Muscle layer of duodenum (tissue), 2 donors: ENCODE measurements at regions not wholly inside any gene's neighbourhood (a gene's known extent, or its start where the extent isn't known, plus 50 kb on each side); places are given as distances from the start of the nearest gene placed in this dataset.
"Not testable (repeated sequence)": the region's sequence is repeated elsewhere in the genome, so short reads cannot be mapped to it uniquely, and the experiment has no call there.

Experiments used
- H3K27ac ChIP-seq: one replicate; pipeline ENCODE4 v1.7.0; 2013; ENCODE audit warnings: mild to moderate bottlenecking, low read length
- H3K27me3 ChIP-seq: one replicate; pipeline ENCODE4 v1.7.0; 2013; ENCODE audit warnings: low read depth, mild to moderate bottlenecking, control low read depth, low read length
- H3K36me3 ChIP-seq, 2 donors: one replicate each; pipeline ENCODE4 v1.7.0; 2013; ENCODE audit warnings: low read length in 2 of 2, control low read depth in 1 of 2, mild to moderate bottlenecking in 1 of 2; ENCODE audit not compliant: insufficient read depth in 2 of 2, control insufficient read depth in 1 of 2
- H3K4me1 ChIP-seq, 2 donors: one replicate each; pipeline ENCODE4 v1.7.0; 2013; ENCODE audit warnings: low read length in 2 of 2, mild to moderate bottlenecking in 2 of 2, control low read depth in 1 of 2, moderate library complexity in 1 of 2; ENCODE audit not compliant: insufficient read depth in 2 of 2, control insufficient read depth in 1 of 2
- H3K4me3 ChIP-seq, 2 donors: one replicate each; pipeline ENCODE4 v1.7.0; 2013; ENCODE audit warnings: low read length in 2 of 2, low read depth in 1 of 2, mild to moderate bottlenecking in 1 of 2
- H3K9me3 ChIP-seq, 2 donors: one replicate each; pipeline ENCODE4 v1.7.0; 2013; ENCODE audit warnings: low read length in 2 of 2, control low read depth in 1 of 2, mild to moderate bottlenecking in 1 of 2; ENCODE audit not compliant: control insufficient read depth in 1 of 2
- donor health status: healthy.

- H3K36me3 ChIP-seq, result no peaks in the 10 kb centered on the region
- no peaks in the 10 kb centered on the region for H3K4me1 ChIP-seq
- no peak overlapping the region for H3K27ac ChIP-seq
- no peaks in the 10 kb centered on the region for H3K27me3 ChIP-seq
- H3K9me3 ChIP-seq, result no peaks in the 10 kb centered on the region
- no peak overlapping the region for H3K4me3 ChIP-seq
Measured at GRCh38 chr10:23768281-23768680, 329.4 kb downstream of the OTUD1 start.

GRCh38 chr10:23777153-23777552, 338.3 kb downstream of the OTUD1 start:
- no peaks in the 10 kb centered on the region for H3K27me3 ChIP-seq
- H3K9me3 ChIP-seq, result no peaks in the 10 kb centered on the region
- no peaks in the 10 kb centered on the region for H3K4me1 ChIP-seq
- no peaks in the 10 kb centered on the region for H3K36me3 ChIP-seq
- H3K4me3 ChIP-seq, result no peak overlapping the region
- no peak overlapping the region for H3K27ac ChIP-seq

GRCh38 chr10:23779301-23779700, 340.4 kb downstream of the OTUD1 start:
- Histone ChIP-seq H3K27me3 (no peaks in the 10 kb centered on the region), H3K4me3 (no peak overlapping the region), H3K27ac (no peak overlapping the region), H3K4me1 (no peaks in the 10 kb centered on the region), H3K9me3 (no peaks in the 10 kb centered on the region), H3K36me3 (no peaks in the 10 kb centered on the region)

- no peaks in the 10 kb centered on the region for H3K36me3 ChIP-seq
- H3K4me3 ChIP-seq, result no peak overlapping the region
- H3K4me1 ChIP-seq, result no peaks in the 10 kb centered on the region
- H3K27me3 ChIP-seq, result no peaks in the 10 kb centered on the region
- H3K9me3 ChIP-seq, result no peaks in the 10 kb centered on the region
- H3K27ac ChIP-seq, result no peak overlapping the region
Measured at GRCh38 chr10:23780331-23780730, 341.5 kb downstream of the OTUD1 start.

- Histone ChIP-seq H3K27ac (no peak overlapping the region), H3K9me3 (no peaks in the 10 kb centered on the region), H3K27me3 (no peaks in the 10 kb centered on the region), H3K36me3 (no peaks in the 10 kb centered on the region), H3K4me3 (no peak overlapping the region), H3K4me1 (no peaks in the 10 kb centered on the region)
Measured at GRCh38 chr10:23786594-23786993, 347.7 kb downstream of the OTUD1 start.

GRCh38 chr10:23793577-23793976, 354.7 kb downstream of the OTUD1 start:
- no peaks in the 10 kb centered on the region for H3K9me3 ChIP-seq
- H3K36me3 ChIP-seq, result no peaks in the 10 kb centered on the region
- no peak overlapping the region for H3K4me3 ChIP-seq
- no peaks in the 10 kb centered on the region for H3K27me3 ChIP-seq
- H3K27ac ChIP-seq, result no peak overlapping the region
- no peaks in the 10 kb centered on the region for H3K4me1 ChIP-seq

- H3K4me3 ChIP-seq, H3K27me3 ChIP-seq, H3K4me1 ChIP-seq, H3K9me3 ChIP-seq, H3K27ac ChIP-seq, H3K36me3 ChIP-seq: not testable (repeated sequence)
Measured at GRCh38 chr10:23797452-23797851, 358.6 kb downstream of the OTUD1 start.

DNA sequence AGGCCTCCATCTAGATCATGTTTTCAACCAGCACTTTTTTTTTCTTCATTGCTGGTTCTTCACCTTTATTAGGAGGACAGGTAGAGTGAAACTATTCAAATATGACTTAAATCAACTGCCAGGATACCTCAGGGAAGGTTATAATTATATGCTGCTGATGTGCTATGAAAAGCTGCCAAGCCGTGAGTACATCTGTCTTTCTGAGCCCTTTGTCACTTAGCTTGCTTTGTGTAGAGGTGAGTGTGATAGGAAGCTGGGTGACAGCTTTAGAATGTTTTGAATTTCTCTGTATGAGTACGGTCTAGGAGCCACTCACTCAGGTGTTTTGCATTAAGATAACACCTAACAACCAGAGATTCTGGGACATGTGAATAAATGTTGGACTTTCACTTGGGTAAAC, 365.2 kb downstream of the OTUD1 start:
- H3K4me1 ChIP-seq, result no peaks in the 10 kb centered on the region
- no peak overlapping the region for H3K4me3 ChIP-seq
- H3K9me3 ChIP-seq, result no peaks in the 10 kb centered on the region
- no peaks in the 10 kb centered on the region for H3K36me3 ChIP-seq
- no peaks in the 10 kb centered on the region for H3K27me3 ChIP-seq
- no peak overlapping the region for H3K27ac ChIP-seq

- H3K36me3 ChIP-seq, result no peaks in the 10 kb centered on the region
- no peaks in the 10 kb centered on the region for H3K4me1 ChIP-seq
- no peak overlapping the region for H3K27ac ChIP-seq
- no peaks in the 10 kb centered on the region for H3K9me3 ChIP-seq
- H3K27me3 ChIP-seq, result no peaks in the 10 kb centered on the region
- no peak overlapping the region for H3K4me3 ChIP-seq
Measured at GRCh38 chr10:23813687-23814086, 374.8 kb downstream of the OTUD1 start.

GRCh38 chr10:23818484-23818883, 379.6 kb downstream of the OTUD1 start:
- H3K27me3 ChIP-seq, result no peaks in the 10 kb centered on the region
- H3K9me3 ChIP-seq, result no peaks in the 10 kb centered on the region
- no peak overlapping the region for H3K27ac ChIP-seq
- H3K4me3 ChIP-seq, result no peak overlapping the region
- no peaks in the 10 kb centered on the region for H3K36me3 ChIP-seq
- H3K4me1 ChIP-seq, result no peaks in the 10 kb centered on the region

GRCh38 chr10:23820792-23821191, 381.9 kb downstream of the OTUD1 start:
- H3K4me3 ChIP-seq, result no peak overlapping the region
- H3K9me3 ChIP-seq, result no peaks in the 10 kb centered on the region
- no peaks in the 10 kb centered on the region for H3K4me1 ChIP-seq
- H3K27me3 ChIP-seq, result no peaks in the 10 kb centered on the region
- H3K27ac ChIP-seq, result no peak overlapping the region
- no peaks in the 10 kb centered on the region for H3K36me3 ChIP-seq

GRCh38 chr10:23824822-23825221, 384.1 kb upstream of the KIAA1217 start:
- Histone ChIP-seq H3K36me3 (no peaks in the 10 kb centered on the region), H3K4me1 (no peaks in the 10 kb centered on the region), H3K27me3 (no peaks in the 10 kb centered on the region), H3K9me3 (no peaks in the 10 kb centered on the region), H3K27ac (no peak overlapping the region), H3K4me3 (no peak overlapping the region)
